AG20443 (cell line): ENCODE measurements at regions not wholly inside any gene's neighbourhood (a gene's known extent, or its start where the extent isn't known, plus 50 kb on each side); places are given as distances from the start of the nearest gene placed in this dataset.

Experiments
- DNase-seq: peaks from one replicate; pipeline ENCODE4 v3.0.0; 2012; ENCODE audit warnings: low spot score, mixed read lengths

- DNase-seq = no peak
These were observed 70.2 kb upstream of the GATA5 start for GRCh38 chr20:62545901-62546525.

DNA sequence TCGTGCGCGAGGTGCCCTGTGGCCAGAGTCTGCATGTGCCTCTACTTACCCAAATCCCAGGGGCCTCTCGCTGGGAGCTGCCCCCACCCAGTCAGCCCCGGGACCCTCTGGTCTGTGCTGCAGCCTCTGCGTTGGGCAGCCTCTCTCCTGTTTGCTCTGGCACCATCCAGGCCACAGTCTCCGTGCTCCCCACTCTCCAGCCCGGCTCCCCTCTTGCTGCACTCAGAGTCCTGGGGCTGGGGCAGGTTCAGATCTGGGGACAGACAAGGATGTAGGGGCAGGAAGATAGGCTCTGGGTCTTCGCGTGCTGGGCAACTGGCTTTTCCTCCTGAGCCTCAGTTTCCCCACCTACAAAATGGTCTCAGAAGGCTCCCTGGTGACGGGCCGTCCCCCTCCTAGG lies 70.8 kb upstream of the GATA5 start:
- no peak for DNase-seq

DNA sequence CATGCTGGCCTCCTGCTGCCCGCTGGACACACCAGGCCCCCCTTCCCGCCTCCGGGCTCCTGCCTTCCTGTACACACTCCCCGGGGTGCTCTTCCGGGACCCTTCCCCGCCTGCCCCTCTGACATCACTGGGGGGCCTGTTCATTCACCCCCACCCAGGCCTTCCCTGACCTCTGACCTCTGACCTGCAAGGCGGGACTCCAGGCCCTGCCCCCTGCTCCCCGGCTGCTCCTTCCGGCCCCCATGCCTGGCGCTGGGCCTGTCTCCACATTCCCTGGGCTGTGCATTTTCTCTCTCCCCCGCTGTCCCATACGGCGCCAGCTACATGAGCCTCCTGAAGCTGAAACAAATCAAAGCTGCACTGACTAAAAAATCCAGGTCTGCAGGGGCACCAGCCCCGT lies 71.6 kb upstream of the GATA5 start:
- DNase-seq = no peak

DNA sequence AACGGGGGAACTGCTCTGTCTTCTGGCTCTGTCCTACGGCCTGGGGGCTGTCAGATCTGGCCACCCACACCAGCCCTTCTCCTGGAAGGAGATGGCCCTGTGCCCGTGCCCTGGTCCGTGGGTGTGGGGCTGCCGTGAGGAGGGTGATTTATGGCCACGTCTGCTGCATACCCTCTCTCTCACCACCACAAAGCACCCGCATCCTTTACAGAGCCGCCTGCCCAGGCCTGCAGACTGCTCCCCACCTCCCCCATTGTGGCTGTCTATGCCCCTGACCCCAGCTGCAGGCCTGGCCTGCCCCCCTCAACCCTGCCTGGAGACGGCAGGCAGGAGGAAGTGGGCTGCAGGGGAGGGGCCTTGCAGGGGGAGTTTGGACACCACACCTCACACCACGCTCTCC lies 72.7 kb upstream of the GATA5 start:
- no peak for DNase-seq

DNA sequence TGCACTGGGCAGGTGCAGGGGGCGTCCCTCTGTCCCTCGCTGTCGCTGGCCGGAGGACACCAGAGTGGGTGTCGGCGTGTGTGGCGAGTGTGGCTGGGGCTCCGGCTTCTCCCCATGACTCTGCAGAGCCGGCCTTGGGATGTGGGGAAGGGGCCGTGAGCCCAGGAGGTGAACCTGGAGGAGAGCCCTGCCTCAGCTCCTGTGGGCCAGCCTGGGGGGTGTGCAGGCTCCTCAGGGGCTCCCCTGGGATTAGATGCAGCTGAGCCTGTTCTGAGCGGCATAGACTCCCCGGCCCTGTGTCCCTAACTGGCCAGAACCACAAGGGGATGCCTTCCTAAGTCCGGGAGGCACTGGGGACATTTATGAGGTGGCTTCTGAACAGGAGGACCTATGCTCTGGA lies 73.2 kb upstream of the GATA5 start:
- no peak for DNase-seq

DNA sequence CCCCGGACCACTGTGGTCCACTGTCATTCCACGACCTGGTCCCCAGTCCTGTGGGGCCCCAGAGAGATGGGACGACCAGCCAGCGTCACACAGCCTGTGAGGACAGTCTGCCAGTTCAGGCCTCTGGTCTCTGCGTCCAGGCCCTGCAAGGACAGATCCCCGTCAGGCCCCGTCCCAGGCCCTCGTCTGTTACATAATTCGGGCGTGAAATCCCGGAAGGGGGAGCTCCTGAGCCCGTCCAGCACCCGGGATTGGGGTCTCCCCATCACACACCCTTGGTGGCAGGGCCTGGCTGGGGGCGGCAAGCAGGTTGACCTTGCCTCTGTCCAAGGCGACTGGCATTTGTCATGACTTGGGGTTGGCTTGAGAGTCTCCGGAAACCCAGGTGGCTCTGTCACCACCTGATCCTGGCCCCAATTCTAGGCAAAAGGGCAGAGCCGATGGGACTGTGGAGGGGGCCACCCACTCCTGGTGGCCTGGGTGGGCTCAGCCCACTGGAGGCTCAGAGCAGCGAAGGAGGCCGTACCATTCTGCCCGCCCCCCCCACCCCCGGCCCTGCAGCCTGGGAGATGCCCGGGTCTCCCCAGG lies 73.8 kb upstream of the GATA5 start:
- no peak for DNase-seq

- no peak for DNase-seq
These were observed 74.4 kb upstream of the GATA5 start for GRCh38 chr20:62550087-62550632.

GRCh38 chr20:62551407-62552323 lies 75.9 kb upstream of the GATA5 start:
- DNase-seq = no peak

DNA sequence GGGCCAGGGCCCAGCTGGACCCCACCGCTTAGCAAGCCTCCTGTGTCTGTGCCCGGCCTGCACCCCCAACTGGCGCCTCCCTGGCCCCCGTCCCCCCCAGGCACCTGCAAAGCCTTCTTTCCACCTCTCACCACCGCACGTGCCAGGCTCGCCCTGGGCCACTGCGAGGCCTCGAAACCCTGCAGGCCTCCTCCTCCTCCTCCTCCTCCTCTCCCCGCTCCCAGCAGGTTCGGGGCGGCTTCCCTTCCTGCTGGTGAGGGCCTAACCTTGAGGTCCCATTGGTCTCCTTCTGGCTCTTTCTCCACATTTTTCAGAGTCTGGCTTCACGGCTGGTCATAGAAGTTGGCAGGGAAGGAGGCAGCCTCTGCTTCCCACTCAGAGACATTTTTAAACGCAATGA lies 76.8 kb upstream of the GATA5 start:
- DNase-seq = no peak

DNA sequence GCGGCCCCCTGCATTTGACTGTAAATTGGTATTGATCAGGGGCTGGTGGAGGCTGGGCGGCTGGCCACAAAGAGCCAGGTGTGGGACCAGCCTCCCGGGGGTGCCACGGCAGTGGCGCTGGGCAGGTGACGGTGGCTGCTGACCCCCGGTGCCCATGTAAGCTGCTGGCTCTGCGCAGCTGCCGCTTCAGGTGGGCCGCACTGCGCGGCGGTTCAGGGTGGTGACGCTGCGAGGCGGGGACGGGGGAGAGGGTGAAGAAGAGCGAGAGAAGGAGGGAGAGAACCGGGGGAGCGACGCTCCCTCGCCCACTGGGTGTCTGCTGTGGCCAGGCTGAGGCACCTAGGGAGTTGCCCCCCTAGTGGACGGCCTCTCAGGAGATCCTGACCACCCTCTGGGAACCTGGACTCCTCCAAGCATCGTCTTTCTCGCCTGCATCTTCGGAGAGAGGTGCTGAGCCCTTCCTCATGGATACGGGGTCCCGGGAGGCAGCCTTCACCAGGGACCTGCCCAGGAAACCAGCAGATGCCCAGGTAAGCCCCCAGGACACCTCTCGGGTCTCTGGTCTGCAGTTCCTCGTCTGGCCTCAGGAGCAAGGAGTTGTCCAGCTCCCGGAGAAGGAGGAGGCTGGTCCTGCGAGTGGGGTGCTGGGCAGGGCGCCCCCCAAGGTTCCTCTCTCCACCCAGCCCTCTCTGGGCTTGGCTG lies 77.5 kb upstream of the GATA5 start:
- no peak for DNase-seq

DNA sequence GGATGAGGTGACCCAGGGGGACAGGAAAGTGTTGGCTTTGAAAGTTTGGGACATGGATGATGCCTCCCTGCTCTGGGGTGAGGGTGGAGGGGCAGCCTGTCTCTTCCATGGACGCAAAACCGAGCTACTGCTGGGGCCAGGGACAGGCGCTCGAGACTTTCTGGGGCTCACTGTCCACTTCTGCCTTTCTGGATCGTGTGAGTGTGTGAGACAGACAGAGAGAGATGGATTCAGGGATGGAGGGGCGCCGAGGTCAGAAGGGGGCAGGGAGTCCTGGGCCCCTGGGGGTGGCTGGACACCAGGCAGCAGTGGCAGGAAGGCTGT lies 78.0 kb upstream of the GATA5 start:
- no peak for DNase-seq

GRCh38 chr20:62554214-62554897 lies 78.6 kb upstream of the GATA5 start:
- DNase-seq = no peak

DNA sequence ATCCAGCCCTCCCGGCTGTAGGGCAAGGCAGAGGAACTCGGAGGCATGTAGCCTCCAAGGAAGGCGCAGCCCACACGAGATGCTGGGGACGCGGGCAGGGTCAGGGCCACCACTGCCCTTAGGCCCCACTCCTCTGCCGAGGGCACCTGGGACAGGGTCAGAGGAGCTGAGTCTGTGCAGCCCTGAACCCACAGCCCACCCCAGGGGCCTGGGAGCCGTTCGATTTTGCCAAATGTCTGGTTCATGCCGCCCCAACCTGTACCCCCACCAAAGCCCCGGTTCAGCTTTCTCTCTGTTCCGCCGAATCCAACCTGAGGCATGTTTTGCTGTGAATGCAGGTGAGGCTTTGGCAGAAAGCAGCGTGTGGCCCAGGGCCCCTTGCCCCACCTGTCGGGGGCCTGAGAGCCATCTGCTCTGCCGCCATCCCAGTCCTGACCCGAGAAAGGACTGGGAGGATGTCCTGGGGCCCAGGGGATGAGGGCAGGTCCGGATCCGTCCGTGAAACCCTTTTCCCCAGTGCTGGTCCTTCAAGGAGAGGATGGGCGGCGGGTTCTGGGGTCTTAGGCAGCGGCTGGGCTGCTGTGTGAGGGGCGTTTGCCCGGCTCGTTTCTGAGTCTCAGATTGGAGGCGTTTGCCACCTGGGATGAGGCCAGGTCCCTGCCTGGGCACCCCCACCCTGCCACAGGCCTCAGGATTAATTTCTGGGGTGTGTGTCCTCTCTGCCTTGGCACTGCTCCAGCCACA lies 79.3 kb upstream of the GATA5 start:
- DNase-seq = no peak

GRCh38 chr20:62555642-62556420 lies 80.0 kb upstream of the GATA5 start:
- peak; percentile 48 for DNase-seq

GRCh38 chr20:62557462-62557861 lies 81.7 kb upstream of the GATA5 start:
- no peak for DNase-seq

- no peak for DNase-seq
These were observed 82.2 kb upstream of the GATA5 start for GRCh38 chr20:62557999-62558408.

DNA sequence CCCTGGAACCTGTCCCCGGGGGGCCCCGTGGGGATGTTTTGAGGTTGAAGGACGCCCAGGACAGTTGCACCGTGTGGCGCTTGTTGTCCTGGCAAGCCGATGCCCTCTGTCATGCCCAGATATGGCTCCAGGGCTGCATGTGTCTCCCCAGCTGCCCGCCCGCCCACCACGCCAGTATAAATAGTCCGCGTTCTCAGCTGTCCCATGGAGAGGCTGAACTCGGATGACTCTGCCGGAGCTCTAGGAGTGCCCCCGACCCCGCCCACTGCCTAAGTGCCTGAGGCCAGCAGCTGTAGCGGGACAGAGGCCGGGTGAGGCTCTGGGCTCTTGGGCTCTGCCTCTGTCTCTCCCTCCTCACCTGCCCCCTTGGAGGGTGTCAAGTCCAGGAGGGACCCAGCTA lies 83.0 kb upstream of the GATA5 start:
- DNase-seq = no peak

DNA sequence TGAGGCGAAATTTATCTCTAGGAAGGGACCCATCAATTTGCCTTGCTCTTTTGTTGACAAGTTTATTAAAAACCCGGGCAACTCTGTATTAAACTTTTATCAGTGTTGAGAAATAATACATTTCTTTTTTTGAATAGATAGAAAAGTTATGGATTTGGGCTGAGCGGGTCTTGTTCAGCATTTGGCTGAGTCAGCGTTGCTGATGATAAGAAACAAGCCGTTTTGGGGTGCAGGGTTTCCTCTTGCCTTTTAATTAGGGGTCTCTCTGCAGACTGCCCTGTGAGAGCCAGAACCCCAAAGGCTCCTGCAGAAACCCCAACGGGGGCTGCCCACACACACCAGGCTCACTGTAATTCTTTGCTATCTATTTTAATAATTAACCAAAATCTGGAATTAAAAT lies 82.1 kb upstream of the SLCO4A1 start:
- no peak for DNase-seq

DNA sequence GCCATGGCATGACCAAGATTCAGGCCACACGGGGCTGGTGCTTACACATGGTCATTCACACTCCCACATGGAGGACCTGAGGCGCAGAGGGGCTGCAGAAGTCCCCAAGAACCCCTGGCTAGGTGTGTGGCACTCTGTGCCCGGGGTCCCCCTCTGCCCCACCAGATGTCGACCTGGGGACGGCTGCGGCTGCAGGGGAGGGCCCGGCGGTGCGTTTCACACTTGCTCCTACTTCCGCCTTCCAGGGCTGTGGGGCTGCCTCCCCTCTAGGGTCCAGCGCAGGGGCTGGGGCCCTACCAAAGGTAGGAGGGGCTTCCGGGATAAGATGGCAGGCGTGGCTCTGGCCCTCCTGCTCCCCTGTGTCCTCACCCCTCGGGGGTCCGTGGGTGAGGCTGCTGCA lies 81.1 kb upstream of the SLCO4A1 start:
- DNase-seq = no peak

DNA sequence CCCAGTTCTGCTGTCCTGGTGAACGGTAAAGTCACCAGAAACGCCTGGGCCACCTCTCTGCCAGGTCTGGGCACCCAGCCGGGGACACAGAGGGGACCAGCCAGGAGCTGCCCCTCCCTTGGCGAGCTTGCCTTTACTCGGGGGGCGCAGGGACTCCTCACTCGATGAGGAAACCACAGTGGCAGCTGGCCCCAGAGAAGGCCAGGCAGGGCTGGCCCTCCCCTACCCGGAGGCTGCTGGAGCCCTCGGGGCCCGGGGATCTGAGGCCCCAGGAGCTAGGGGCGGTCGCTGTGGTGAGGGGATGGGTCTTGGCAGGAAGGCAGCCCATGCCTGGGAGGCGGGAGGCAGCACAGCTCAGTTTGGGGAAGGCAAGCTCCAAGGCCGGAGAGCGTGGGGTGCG lies 80.4 kb upstream of the SLCO4A1 start:
- DNase-seq = no peak
